Stimulated activated naive CD8-positive, alpha-beta T cell treated with anti-CD3 and anti-CD28 coated beads, Interleukin-15, Interleukin-2, amounts not matched to agents 100 U/mL and 50 U/mL, for 24 hours (primary cell): ENCODE measurements at regions not wholly inside any gene's neighbourhood (a gene's known extent, or its start where the extent isn't known, plus 50 kb on each side); places are given as distances from the start of the nearest gene placed in this dataset.

Experiments used
- ATAC-seq: fragments of 150-1000 bp; cut with Tn5 transposase; one replicate; pipeline ENCODE4 v1.10.0; 2021
- DNase-seq: peaks from one replicate; pipeline ENCODE4 v3.0.0; 2021

GRCh38 chr17:13353590-13353989 lies 248.1 kb downstream of the HS3ST3A1 start:
- ATAC-seq (no peak), DNase-seq (no peak)

GRCh38 chr17:13352747-13353415 lies 248.8 kb downstream of the HS3ST3A1 start:
- ATAC-seq = no peak
- no peak for DNase-seq

DNA sequence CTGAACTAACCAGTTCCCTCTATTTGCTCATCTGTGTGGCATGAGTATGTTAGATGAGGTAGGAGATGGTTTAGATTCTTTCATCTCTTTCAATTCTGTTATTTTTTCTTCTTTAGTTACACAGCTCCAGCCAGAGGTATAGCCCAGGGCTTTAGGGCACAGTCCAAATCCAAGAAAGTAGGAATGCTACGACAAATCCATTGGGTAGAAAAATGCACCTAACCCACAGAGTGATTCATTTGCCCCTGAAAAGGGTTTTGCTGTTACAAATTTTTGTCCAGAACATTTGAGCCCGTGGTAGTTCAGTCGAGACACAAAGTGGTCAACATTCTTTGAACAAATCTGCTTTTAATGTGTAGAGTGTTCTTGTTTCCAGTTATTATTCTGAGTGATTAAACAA lies 250.7 kb downstream of the HS3ST3A1 start:
- no peak for ATAC-seq
- DNase-seq = no peak

GRCh38 chr17:13350466-13350865 lies 251.3 kb downstream of the HS3ST3A1 start:
- no peak for DNase-seq
- ATAC-seq = no peak

- peak; percentile 4 for DNase-seq
- peak; percentile 75 for ATAC-seq
Measured at GRCh38 chr17:13346996-13347762, 254.6 kb downstream of the HS3ST3A1 start.

GRCh38 chr17:13346592-13346991 lies 255.1 kb downstream of the HS3ST3A1 start:
- ATAC-seq = no peak

DNA sequence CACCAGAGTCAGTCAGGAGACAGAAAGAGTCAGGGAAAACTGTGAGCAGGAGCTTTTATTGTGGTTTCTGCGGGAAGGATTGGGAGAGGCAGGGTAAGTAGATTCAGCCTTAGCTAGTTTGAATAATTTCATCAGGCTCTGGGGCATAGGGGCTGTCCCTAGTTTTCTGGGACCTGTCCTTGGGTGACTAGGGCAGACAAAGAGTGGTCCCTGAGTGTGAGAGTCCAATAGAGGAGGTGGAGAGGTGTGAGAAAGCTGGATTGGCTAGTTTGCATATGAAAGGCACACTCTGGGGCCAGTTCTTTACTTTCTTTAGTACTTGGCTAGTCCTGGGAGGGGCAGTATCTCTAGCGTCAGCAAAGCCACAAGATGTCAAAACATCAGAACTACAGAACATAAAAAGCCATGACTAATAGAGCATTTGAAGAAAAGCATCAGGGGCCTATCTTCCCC lies 255.6 kb downstream of the HS3ST3A1 start:
- DNase-seq (no peak), ATAC-seq (peak; percentile 74)

More at GRCh38 chr17:13346592-13346991, 255.1 kb downstream of the HS3ST3A1 start:
- no peak for DNase-seq

DNA sequence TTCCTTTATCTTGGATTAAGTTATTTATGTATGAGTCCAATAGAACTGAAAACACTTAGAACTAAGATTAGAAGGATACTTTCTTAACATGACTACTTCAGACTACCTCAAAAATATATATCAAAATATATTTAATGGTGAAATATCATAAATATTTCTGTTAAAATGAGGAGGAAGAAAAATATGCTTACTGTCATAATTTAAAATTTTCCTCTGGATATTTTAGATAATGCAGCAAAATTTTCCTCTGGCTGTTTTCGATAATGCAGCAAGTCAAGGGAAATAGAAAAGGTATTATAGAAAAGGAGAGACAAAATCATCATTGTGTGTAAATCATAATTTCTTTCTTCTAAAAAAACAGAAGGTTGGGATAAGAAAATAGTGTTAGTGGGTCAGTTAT lies 263.3 kb downstream of the HS3ST3A1 start:
- DNase-seq (no peak), ATAC-seq (no peak)

DNA sequence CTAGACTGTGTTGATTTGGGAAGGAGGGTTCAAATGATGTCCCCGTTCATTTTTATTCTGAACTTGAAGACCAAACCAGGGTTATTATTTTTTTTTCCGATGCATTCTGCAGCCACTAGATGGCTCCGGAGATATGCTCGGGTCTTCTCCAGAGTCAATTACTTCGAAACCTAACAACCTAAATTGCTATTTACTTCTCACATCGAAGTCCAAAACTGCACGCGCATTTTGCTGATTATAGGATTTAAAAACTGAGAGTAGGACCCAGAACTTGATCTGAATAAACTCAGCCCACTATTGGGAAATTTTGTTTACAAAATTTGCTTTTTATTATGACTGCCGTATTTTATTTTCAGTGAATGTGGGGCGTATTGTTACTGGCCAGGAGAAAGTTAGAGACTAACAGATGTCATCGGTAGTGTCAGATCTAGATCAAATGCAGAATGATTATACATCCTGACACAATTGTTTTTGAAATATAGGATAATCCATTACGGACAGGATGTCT lies 263.8 kb downstream of the HS3ST3A1 start:
- peak; percentile 5 for DNase-seq
- ATAC-seq = no peak

DNA sequence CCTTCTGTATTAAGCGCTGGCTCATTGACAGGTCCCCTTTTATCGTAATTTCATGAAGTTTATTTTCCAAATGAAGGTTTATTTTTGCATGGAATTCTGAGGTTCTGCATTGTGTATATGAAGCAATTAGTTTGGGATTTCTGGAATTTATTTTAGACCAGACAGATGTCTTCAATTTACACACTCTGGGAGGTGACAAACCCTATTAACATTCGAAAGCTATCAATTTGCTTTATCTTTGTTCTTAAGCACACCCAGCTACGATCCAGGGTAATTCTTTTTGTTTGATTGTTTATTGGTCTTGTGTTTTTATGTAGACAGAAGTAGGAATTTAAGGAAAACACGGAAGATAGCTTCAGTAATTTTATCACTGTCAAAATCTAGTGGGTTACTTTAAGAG lies 264.6 kb downstream of the HS3ST3A1 start:
- no peak for DNase-seq
- ATAC-seq = no peak

- ATAC-seq = no peak
- no peak for DNase-seq
Measured at GRCh38 chr17:13334374-13334773, 267.4 kb downstream of the HS3ST3A1 start.

- ATAC-seq (no peak), DNase-seq (no peak)
Measured at GRCh38 chr17:13333661-13334060, 268.1 kb downstream of the HS3ST3A1 start.

DNA sequence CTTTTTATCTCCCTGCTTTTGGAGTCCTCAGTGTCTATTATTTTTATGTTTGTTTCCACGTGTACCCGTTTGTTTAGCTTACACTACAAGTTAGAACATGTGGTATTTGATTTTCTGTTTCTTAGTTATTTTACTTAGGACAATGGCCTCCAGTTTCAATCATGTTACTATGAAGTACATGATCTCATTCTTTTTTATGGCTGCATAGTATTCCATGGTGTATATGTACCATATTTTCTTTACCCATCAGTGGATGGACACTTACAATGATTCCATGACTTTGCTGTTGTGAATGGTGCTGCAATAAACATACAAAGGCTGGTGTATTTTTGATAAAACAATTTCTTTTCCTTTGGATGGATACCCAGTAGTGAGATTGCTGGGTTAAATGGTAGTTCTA lies 269.5 kb downstream of the HS3ST3A1 start:
- ATAC-seq = no peak
- DNase-seq = no peak

DNA sequence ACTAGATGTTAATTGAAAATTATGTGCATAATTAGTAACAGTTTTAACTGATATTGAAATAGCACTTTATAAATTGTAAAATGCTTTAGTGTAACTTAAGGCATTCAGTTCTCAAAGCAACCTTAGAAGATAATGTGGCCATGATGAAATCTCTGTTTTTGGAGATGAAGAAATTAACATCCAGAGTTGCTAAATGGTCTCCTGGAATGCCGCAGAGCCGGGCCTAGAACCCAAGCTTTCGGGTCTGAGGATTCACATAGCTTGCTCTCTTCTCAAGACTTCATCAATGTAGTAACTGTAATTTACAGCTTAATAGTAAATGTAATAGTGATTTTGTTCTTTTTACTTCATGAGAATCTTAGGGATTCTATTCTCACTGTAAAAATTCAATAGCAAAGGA lies 272.3 kb downstream of the HS3ST3A1 start:
- ATAC-seq (no peak), DNase-seq (no peak)

- ATAC-seq = no peak
- no peak for DNase-seq
Measured at GRCh38 chr17:13323990-13324389, 277.7 kb downstream of the HS3ST3A1 start.

GRCh38 chr17:13321951-13322701 lies 279.6 kb downstream of the HS3ST3A1 start:
- DNase-seq = no peak

GRCh38 chr17:13320046-13320785 lies 281.5 kb downstream of the HS3ST3A1 start:
- ATAC-seq (no peak), DNase-seq (no peak)

More at GRCh38 chr17:13321951-13322701, 279.6 kb downstream of the HS3ST3A1 start:
- ATAC-seq = no peak

DNA sequence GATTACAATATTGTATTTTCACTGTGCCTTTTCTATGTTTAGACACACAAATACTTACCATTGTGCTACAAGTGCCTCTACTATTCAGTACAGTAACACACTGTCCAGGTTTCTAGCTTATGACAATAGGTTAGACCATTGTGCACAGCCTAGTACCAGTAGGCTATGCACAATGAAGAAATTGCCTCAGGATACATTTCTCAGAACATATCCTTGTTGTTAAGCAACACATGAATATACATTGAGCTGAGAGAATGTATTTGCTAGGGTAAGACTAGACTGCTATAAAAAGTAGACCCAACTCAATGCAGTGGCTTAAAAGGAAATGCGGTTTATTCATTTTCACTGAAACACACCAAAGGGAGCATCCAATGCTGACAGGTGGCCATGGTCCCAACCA lies 285.1 kb downstream of the HS3ST3A1 start:
- ATAC-seq (no peak), DNase-seq (no peak)

DNA sequence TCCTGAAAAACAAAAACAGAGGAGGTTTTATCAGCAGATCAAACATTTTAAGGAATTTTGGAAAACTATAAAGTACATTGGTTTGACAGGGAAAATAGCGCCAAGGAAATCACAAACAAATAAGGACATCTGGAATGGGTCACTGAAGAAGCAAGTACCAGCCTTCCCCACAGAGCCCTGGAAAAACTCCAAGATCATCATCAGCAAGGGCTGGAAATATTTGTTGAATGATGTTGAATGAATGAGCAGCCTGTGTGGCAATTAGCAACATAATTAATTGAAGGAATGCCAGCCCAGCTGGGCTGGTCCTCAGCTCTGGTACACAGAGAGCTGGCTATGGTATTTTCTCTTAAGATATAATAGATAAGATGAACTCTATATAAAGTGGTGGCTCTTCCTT lies 290.4 kb downstream of the HS3ST3A1 start:
- no peak for ATAC-seq
- no peak for DNase-seq

GRCh38 chr17:13310858-13311257 lies 290.9 kb downstream of the HS3ST3A1 start:
- DNase-seq = no peak
- no peak for ATAC-seq

DNA sequence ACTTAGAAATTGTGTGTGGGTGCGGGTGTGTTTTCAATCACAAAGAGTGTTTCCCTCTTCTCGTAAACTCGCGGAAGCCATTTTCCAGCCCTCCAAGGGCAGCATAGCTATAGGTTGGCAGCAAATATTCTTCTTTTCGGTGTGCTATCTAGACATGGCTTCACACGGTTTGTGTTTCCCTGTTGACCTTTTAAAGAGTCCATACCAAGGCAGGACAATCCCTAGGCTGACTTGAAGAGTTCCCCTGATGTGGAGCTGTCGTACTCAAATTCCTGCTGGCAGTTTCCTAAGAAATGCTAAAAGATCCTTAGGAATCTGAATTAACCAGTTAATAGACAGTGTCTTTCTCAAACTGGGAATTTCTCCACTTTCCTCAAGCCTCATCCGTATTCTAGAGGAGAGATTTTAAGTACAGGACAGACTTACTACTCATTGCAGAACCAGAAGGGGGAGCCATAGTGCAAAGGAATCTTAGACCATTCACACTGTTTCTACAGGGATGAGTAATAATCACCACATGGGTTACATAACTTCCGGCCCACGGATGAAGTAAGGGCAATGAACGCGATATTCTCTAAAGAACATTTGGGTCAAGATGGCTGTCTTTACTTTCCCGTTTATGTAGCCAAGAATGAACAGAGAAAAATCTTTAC lies 288.6 kb upstream of the ELAC2 start:
- peak; percentile 12 for DNase-seq
- no peak for ATAC-seq
